Small intestine (tissue), 7 donors: ENCODE measurements at regions not wholly inside any gene's neighbourhood (a gene's known extent, or its start where the extent isn't known, plus 50 kb on each side); places are given as distances from the start of the nearest gene placed in this dataset.
"Not testable (repeated sequence)": the region's sequence is repeated elsewhere in the genome, so short reads cannot be mapped to it uniquely, and the experiment has no call there.

Experiments used
- DNase-seq, 2 donors: peaks; one replicate each; pipeline versions ENCODE4 v3.0.0 to v3.0.0-alpha.2; 2013
- FAIRE-seq: peaks from 2 replicates; lab custom pipeline; 2012; peaks lifted over from hg19 to GRCh38; lab: Jason Lieb, UNC
- H3K27ac ChIP-seq, 3 donors: one replicate each; pipeline ENCODE4 v1.5.1; 2013; ENCODE audit warnings: low read length in 2 of 3, mild to moderate bottlenecking in 2 of 3, control low read depth in 1 of 3, inconsistent platforms in 1 of 3, low read depth in 1 of 3, moderate library complexity in 1 of 3
- H3K27me3 ChIP-seq, 3 donors: one replicate each; pipeline ENCODE4 v1.6.1; 2013; ENCODE audit warnings: low read length in 3 of 3, inconsistent platforms in 1 of 3; ENCODE audit not compliant: control insufficient read depth in 3 of 3, insufficient read depth in 3 of 3
- H3K36me3 ChIP-seq, 3 donors: one replicate each; pipeline ENCODE4 v1.6.1; 2013; ENCODE audit warnings: low read length in 3 of 3, inconsistent platforms in 1 of 3, low read depth in 1 of 3, mild to moderate bottlenecking in 1 of 3, moderate library complexity in 1 of 3; ENCODE audit not compliant: control insufficient read depth in 3 of 3, insufficient read depth in 2 of 3
- H3K4me1 ChIP-seq, 3 donors: one replicate each; pipeline ENCODE4 v1.6.1; 2013; ENCODE audit warnings: low read length in 2 of 3, inconsistent platforms in 1 of 3, low read depth in 1 of 3, mild to moderate bottlenecking in 1 of 3, moderate library complexity in 1 of 3; ENCODE audit not compliant: control insufficient read depth in 3 of 3, insufficient read depth in 2 of 3
- H3K4me3 ChIP-seq, 3 donors: one replicate each; pipeline ENCODE4 v1.5.1; 2013; ENCODE audit warnings: low read length in 3 of 3, control low read depth in 1 of 3, inconsistent platforms in 1 of 3, low read depth in 1 of 3, mild to moderate bottlenecking in 1 of 3, moderate library complexity in 1 of 3
- H3K9me3 ChIP-seq, 2 donors: one replicate each; pipeline ENCODE4 v1.6.1; 2013; ENCODE audit warnings: low read depth in 1 of 2, low read length in 1 of 2; ENCODE audit not compliant: control insufficient read depth in 2 of 2, insufficient read depth in 1 of 2
- WGBS, 3 donors: extraction: QIAGEN DNeasy Blood & Tissue Kit; methylation state at CpG; one replicate each; pipeline ENCODE4 v1.1.7; 2013; 5-methylcytosine and 5-hydroxymethylcytosine counted together
- donor health status: healthy with polysubstance abuse.
- donor health status: control.
- donor health status: control.
- donor health status: Bipolar disorder and iron deficiency.
- donor health status: healthy.

DNA sequence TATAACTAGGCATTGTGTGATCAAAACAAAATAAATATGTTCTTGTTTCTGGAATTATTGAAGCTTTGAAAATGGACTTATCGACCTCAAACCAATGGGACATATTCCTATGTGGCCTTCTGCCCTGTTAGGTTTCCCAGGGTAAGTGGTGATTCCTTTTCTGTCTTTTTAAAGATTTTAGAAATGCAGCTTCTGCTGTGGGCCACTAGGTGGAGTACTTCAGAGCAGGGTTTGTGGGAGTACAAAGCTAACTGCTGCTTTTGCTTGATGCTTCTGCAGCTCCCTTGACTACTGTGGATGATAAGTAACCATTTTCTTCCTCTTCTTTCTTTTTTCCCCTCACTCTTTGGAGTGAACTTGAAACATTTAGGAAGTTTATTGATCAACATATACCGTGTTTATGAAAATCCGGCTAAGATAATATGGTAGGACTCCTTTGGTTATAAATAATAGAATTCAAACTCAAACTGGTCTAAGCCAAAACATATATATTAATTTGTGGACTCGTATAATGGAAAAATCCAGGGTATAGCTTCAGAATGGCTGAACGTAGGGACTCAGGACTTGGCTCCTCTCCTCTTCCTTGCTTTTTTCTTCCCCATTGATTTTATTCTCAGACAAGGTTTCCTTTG, 1737.7 kb upstream of the DEFB115 start:
- H3K27ac ChIP-seq, H3K9me3 ChIP-seq, FAIRE-seq, H3K27me3 ChIP-seq, H3K36me3 ChIP-seq, DNase-seq, H3K4me1 ChIP-seq, H3K4me3 ChIP-seq: not testable (repeated sequence)
- WGBS, 3 donors, result 40 to 54% (median 45%) methylated on average over 4 to 5 of the region's 5 CpGs

DNA sequence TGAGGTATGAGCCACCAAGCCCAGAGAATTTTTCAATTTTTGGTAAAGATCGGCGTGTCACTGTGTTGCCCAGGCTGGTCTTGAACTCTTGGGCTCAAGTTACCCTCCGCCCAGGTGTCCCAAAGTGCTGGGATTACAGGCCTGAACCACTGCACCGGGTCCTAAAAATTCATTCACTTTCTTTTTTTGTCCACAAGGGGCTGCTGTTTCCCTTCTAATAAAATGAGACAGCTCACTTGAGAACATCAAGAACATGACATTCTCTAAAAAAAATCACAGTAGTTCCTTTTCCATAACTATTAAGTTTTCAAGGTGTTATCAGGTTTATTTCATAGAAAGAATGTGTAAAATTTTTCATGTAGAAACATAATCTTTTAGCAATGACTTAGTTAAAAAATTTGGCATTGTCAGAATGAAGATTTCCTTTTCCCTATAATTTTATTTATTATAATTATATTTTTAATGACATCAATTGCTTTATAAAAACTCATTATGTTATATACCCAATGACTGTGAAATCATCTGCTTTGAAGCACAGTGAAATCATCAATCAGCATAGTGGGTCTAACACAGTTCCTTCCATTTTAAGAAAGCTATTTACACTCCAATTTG, 1723.8 kb upstream of the DEFB115 start:
- DNase-seq, H3K36me3 ChIP-seq, H3K9me3 ChIP-seq, H3K4me1 ChIP-seq, H3K27ac ChIP-seq, FAIRE-seq, H3K4me3 ChIP-seq, H3K27me3 ChIP-seq: not testable (repeated sequence)
- WGBS, 3 donors, result 43 to 50% (median 46%) methylated on average over 4 of the region's 4 CpGs

DNA sequence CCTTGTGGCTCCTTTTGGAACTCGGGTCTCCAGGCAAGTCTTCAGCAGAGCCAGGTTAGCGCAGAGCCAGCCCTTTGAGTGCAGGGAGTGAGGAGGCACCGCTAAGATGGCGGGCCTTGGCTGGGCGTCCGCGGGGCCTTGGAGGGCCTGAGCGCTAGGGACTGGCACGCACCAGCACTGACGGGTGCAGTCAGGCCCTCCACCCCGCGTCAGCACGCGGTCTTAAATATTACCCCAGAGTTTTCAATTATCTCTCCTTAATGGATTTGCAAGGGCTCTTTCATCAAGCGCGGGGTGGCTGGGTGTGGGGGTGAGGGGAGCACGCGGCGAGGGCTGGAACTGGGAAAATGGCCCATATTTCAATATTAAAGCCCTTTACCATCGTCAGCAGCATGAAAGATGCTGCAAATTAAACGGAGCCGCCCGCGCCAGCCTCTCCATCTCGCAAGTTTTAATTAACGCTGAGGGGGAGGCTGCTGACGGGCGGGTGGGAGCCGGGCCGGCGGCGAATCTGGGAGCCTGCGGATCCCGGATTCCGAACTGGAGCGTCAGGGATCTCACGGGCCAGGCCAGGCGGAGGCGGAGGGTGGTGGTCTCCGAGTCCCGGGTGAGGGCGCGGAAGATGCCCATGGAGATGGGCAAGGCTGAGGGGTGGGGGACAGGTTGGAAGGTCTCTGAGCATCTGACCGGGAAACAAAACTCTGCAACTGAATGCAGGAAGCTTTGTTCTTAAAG, 1690.4 kb upstream of the DEFB115 start:
- WGBS, 3 donors, result 51 to 80% (median 71%) methylated on average over 34 to 44 of the region's 44 CpGs
- not testable (repeated sequence) for DNase-seq, H3K27ac ChIP-seq, FAIRE-seq, H3K9me3 ChIP-seq, H3K27me3 ChIP-seq, H3K36me3 ChIP-seq, H3K4me1 ChIP-seq, H3K4me3 ChIP-seq

DNA sequence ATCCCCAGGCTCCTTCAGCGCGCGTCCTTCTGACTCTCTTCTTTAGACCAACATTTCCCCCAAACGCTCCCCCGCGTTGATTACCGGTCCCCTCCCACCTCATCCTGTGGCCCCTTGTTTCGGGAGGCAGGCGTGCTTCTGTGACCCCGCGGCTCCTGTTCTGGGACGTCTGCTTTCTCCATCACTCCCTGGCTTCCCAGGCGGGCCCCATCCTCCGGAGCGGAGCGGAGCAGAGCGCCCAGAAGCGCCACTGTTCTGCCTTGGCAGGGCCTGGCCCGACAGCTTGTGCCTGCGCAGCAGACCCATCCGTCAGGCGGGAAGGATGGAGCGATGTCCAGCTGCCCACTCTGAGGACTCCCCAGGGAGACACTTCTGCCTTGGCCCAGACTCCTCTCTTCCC, 1689.8 kb upstream of the DEFB115 start:
- not testable (repeated sequence) for FAIRE-seq, H3K27me3 ChIP-seq

DNA sequence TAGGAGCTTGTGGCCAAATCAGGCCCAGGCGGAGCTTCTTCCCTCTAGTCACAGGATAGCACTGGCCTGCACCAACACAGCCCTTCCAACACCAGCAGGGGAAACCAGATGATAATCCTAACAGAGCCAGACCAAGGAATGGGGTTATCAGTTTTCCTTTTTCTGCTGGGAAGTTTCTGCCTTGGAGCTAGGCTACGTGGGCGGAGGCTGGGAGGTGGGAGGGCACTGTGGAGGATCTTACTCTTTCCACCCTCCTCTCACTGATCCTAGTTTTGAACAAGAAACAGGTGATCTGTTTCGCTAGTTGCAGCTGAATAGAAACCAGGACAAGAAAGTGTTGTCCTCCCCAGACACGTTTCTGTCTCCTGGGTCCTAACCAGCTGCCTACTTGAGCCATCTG, 1687.3 kb upstream of the DEFB115 start:
- not testable (repeated sequence) for H3K27me3 ChIP-seq, H3K9me3 ChIP-seq, H3K4me1 ChIP-seq, H3K27ac ChIP-seq, FAIRE-seq, DNase-seq, H3K4me3 ChIP-seq, H3K36me3 ChIP-seq
- WGBS, 3 donors, result 0 to 74% (median 56%) methylated on average over 1 to 5 of the region's 5 CpGs

More for the DNA sequence above, 1689.8 kb upstream of the DEFB115 start:
- DNase-seq, H3K4me1 ChIP-seq, H3K4me3 ChIP-seq, H3K27ac ChIP-seq, H3K36me3 ChIP-seq, H3K9me3 ChIP-seq: not testable (repeated sequence)
- 48 to 77% (median 66%) methylated on average over 10 to 23 of the region's 23 CpGs for WGBS, 3 donors

DNA sequence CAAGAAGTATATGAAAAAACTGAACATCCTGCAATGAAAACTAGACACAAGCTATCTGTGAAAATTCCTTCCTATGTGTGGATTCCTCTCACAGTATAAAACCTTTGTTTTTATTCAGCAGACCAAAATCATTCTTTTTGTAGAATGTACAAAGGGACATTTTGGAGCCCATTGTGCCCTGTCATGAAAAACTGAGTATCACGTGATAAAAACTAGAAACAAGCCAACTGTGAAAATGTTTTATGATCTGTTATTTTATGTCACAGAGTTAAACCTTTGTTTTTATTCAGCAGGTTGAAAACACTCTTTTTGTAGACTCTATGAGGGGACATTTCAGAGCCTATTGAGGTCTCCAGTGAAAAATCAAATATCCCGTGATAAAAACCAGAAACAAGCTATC, 1667.9 kb upstream of the DEFB115 start:
- not testable (repeated sequence) for DNase-seq, H3K36me3 ChIP-seq, FAIRE-seq, H3K27me3 ChIP-seq, H3K4me1 ChIP-seq, H3K27ac ChIP-seq, H3K4me3 ChIP-seq, H3K9me3 ChIP-seq
- WGBS, 3 donors, result 65 to 81% (median 79%) methylated on average over 2 of the region's 2 CpGs

DNA sequence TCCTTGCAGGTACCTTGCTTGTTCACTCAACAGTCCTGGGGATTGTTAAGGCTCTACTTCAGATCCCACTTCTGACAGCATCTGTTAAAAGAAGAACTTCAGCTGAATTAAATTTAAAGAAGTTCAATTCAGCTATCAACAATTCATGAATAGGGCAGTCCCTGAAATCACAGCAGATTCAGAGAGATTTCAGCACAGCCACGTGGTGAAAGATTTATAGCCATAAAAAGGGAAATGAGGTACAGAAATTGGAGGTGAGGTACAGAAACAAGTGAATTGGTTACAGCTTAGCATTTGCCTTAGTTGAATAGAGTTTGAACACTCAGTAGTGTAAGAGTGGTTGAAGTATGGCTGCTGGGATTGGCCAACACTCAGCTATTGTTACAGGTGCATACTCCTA, 1653.3 kb upstream of the DEFB115 start:
- not testable (repeated sequence) for FAIRE-seq, H3K4me3 ChIP-seq, H3K9me3 ChIP-seq, H3K4me1 ChIP-seq, H3K27me3 ChIP-seq, H3K36me3 ChIP-seq, H3K27ac ChIP-seq, DNase-seq
- WGBS, 3 donors, result 11 to 18% (median 12%) methylated on average over 1 of the region's 1 CpG

DNA sequence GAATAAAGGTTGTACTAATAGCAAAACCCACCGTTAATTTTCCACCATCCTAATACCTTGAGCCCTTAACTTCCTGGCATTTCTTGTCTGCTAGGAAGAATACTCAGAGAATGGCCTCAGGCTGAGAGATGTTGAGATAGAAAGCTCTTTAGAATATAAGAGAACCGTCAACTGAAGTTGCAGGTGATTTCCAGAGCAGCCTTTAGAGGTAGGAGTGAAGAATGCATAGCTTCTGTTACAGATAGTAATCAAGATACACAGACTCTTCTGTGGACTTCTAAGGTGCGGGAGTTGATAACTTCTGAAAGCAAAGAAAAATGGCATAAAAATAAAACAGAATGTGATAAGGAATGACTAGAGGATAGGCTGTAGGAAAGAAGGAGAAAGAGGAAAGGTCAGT, 1651.3 kb upstream of the DEFB115 start:
- not testable (repeated sequence) for H3K27me3 ChIP-seq, H3K27ac ChIP-seq, H3K4me3 ChIP-seq, H3K36me3 ChIP-seq, FAIRE-seq, H3K4me1 ChIP-seq, H3K9me3 ChIP-seq, DNase-seq
- 55 to 67% (median 56%) methylated on average over 3 of the region's 3 CpGs for WGBS, 3 donors
